ENCODE measurements at regions not wholly inside any gene's neighbourhood (a gene's known extent, or its start where the extent isn't known, plus 50 kb on each side); places are given as distances from the start of the nearest gene placed in this dataset.

GRCh38 chr11:100612766-100613165 is 74.3 kb upstream of the ARHGAP42 start:
- Histone ChIP-seq H3K4me1 (ENCODE audit: control insufficient read depth in 1 of 2, insufficient read depth in 2 of 2, low read length in 2 of 2) (no peaks in the 10 kb centered on the region), H3K4me2 (ENCODE audit: low read length) (no peak overlapping the region), H3K9me3 (ENCODE audit: control insufficient read depth in 1 of 2, insufficient read depth in 1 of 2, low read depth in 1 of 2, low read length in 2 of 2) (no peaks in the 10 kb centered on the region), H3K27ac (ENCODE audit: low read depth, low read length) (no peak overlapping the region), H4K20me1 (ENCODE audit: insufficient read depth) (no peaks in the 10 kb centered on the region), H3K9me2 (ENCODE audit: insufficient read depth) (no peaks in the 10 kb centered on the region), H3K27me3 (ENCODE audit: insufficient read depth, low read length) (no peaks in the 10 kb centered on the region), H3K9ac (ENCODE audit: low read length) (no peak overlapping the region), H2AFZ (ENCODE audit: low read depth, low read length, poor library complexity, severe bottlenecking) (no peak overlapping the region), H3K79me2 (ENCODE audit: insufficient read depth, low read length) (no peaks in the 10 kb centered on the region), H3K36me3 (ENCODE audit: control insufficient read depth in 1 of 2, insufficient read depth in 2 of 2, low read length in 2 of 2) (no peaks in the 10 kb centered on the region), H3K4me3 (replicated peaks in 1 of 2; ENCODE audit: low read depth in 1 of 2, low read length in 2 of 2) (no peak overlapping the region)
- ATAC-seq (no peak), DNase-seq (ENCODE audit: low read depth, low spot score) (no peak)
- POLR2A ChIA-PET: no interaction called here
- no peak for TF ChIP-seq EGR1 (IDR thresholded peaks at IDR 0.05; ENCODE audit: low read depth)
- no peak for TF ChIP-seq RAD21 (IDR thresholded peaks at IDR 0.05; ENCODE audit: low read depth)
- TF ChIP-seq, protein P1, sequence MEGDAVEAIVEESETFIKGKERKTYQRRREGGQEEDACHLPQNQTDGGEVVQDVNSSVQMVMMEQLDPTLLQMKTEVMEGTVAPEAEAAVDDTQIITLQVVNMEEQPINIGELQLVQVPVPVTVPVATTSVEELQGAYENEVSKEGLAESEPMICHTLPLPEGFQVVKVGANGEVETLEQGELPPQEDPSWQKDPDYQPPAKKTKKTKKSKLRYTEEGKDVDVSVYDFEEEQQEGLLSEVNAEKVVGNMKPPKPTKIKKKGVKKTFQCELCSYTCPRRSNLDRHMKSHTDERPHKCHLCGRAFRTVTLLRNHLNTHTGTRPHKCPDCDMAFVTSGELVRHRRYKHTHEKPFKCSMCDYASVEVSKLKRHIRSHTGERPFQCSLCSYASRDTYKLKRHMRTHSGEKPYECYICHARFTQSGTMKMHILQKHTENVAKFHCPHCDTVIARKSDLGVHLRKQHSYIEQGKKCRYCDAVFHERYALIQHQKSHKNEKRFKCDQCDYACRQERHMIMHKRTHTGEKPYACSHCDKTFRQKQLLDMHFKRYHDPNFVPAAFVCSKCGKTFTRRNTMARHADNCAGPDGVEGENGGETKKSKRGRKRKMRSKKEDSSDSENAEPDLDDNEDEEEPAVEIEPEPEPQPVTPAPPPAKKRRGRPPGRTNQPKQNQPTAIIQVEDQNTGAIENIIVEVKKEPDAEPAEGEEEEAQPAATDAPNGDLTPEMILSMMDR (IDR thresholded peaks at IDR 0.05 in 2 of 3, conservative IDR thresholded peaks at IDR 0.05 in 1 of 3; ENCODE audit: borderline replicate concordance in 1 of 3, insufficient read depth in 1 of 3, low read depth in 2 of 3, low read length in 2 of 3): no peak
- TF ChIP-seq FOSL1 (IDR thresholded peaks at IDR 0.05; ENCODE audit: low read depth): no peak
- no peak for TF ChIP-seq YY1 (IDR thresholded peaks at IDR 0.05; ENCODE audit: extremely low read depth, insufficient replicate concordance, low read depth, low read length)
- no peak for TF ChIP-seq CBX3 (IDR thresholded peaks at IDR 0.05; ENCODE audit: low read depth)
- TF ChIP-seq EZH2 (IDR thresholded peaks at IDR 0.05): no peak
- no peak for TF ChIP-seq ZFX (IDR thresholded peaks at IDR 0.05)
- intact Hi-C loops (cut with micrococcal nuclease): no loop called here
- BruUV-seq (replicated peaks): no TSS peak
- RAD21 ChIA-PET (ENCODE audit: low non-redundant PET in 1 of 2, low total read pairs in 2 of 2, uncharacterized antibody in 2 of 2, unreplicated experiment in 2 of 2): no interaction called here
- CTCF ChIA-PET: no interaction called here

DNA sequence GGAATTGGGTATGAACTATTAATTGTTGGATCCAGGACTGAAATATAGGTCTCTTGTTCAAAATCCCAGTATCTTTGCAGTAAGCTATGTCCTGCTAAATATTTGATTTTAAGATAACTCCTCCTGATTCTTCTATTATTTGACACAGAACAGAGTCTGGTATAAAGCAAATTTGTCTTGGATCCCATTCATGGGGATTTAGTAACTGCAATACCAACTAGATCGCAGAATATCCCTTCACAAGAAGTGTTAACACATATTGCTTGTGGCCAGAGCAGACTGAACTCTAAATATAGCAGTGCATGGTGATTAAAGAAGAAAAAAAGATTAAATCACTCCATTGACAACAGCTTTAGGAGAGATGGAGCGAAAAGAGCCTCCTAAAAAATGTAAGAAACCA is 68.2 kb upstream of the ARHGAP42 start:
- BruUV-seq (replicated peaks): no TSS peak
- CTCF ChIA-PET: interaction anchor here (1.2 kb wide), 1 partner anchor 42 kb away, joined by 3 read pairs; no protein-coding TSS in a partner anchor
- intact Hi-C loops (cut with micrococcal nuclease): no loop called here
- H3K27me3 ChIP-seq (ENCODE audit: insufficient read depth, low read length): no peaks in the 10 kb centered on the region
- H3K79me2 ChIP-seq (ENCODE audit: insufficient read depth, low read length): no peaks in the 10 kb centered on the region
- H3K4me2 ChIP-seq (ENCODE audit: low read length): no peak overlapping the region
- no peak for ATAC-seq
- POLR2A ChIA-PET: no interaction called here
- no peaks in the 10 kb centered on the region for H3K36me3 ChIP-seq (ENCODE audit: control insufficient read depth in 1 of 2, insufficient read depth in 2 of 2, low read length in 2 of 2)
- H3K9me2 ChIP-seq (ENCODE audit: insufficient read depth): no peaks in the 10 kb centered on the region
- H2AFZ ChIP-seq (ENCODE audit: low read depth, low read length, poor library complexity, severe bottlenecking): no peak overlapping the region
- no peak overlapping the region for H3K9ac ChIP-seq (ENCODE audit: low read length)
- H3K27ac ChIP-seq (ENCODE audit: low read depth, low read length): no peak overlapping the region
- H3K4me3 ChIP-seq (replicated peaks in 1 of 2; ENCODE audit: low read depth in 1 of 2, low read length in 2 of 2): no peak overlapping the region
- no peaks in the 10 kb centered on the region for H4K20me1 ChIP-seq (ENCODE audit: insufficient read depth)
- RAD21 ChIA-PET (ENCODE audit: low non-redundant PET in 1 of 2, low total read pairs in 2 of 2, uncharacterized antibody in 2 of 2, unreplicated experiment in 2 of 2): no interaction called here
- H3K9me3 ChIP-seq (ENCODE audit: control insufficient read depth in 1 of 2, insufficient read depth in 1 of 2, low read depth in 1 of 2, low read length in 2 of 2): peaks cover 5 to 9% of the 10 kb centered on the region in 2 experiments; a peak in 2 of 4 replicates
- H3K4me1 ChIP-seq (ENCODE audit: control insufficient read depth in 1 of 2, insufficient read depth in 2 of 2, low read length in 2 of 2): no peaks in the 10 kb centered on the region
- no peak for DNase-seq (ENCODE audit: low read depth, low spot score)
- no peak for TF ChIP-seq YY1 (IDR thresholded peaks at IDR 0.05; ENCODE audit: extremely low read depth, insufficient replicate concordance, low read depth, low read length)
- no peak for TF ChIP-seq EGR1 (IDR thresholded peaks at IDR 0.05; ENCODE audit: low read depth)
- no peak for TF ChIP-seq SIN3A (IDR thresholded peaks at IDR 0.05; ENCODE audit: low read depth)
- TF ChIP-seq POLR2AphosphoS5 (IDR thresholded peaks at IDR 0.05; ENCODE audit: low read depth, low read length): no peak
- TF ChIP-seq, protein P2, sequence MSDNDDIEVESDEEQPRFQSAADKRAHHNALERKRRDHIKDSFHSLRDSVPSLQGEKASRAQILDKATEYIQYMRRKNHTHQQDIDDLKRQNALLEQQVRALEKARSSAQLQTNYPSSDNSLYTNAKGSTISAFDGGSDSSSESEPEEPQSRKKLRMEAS (IDR thresholded peaks at IDR 0.05): no peak
- TF ChIP-seq SRF (IDR thresholded peaks at IDR 0.05; ENCODE audit: low read depth): no peak
- no peak for TF ChIP-seq ZNF274 (IDR thresholded peaks at IDR 0.05; ENCODE audit: low read depth, low read length)
- TF ChIP-seq TCF7L2 (IDR thresholded peaks at IDR 0.05; ENCODE audit: borderline replicate concordance, extremely low read depth, insufficient read depth, insufficient read length): no peak
- TF ChIP-seq, protein P3, sequence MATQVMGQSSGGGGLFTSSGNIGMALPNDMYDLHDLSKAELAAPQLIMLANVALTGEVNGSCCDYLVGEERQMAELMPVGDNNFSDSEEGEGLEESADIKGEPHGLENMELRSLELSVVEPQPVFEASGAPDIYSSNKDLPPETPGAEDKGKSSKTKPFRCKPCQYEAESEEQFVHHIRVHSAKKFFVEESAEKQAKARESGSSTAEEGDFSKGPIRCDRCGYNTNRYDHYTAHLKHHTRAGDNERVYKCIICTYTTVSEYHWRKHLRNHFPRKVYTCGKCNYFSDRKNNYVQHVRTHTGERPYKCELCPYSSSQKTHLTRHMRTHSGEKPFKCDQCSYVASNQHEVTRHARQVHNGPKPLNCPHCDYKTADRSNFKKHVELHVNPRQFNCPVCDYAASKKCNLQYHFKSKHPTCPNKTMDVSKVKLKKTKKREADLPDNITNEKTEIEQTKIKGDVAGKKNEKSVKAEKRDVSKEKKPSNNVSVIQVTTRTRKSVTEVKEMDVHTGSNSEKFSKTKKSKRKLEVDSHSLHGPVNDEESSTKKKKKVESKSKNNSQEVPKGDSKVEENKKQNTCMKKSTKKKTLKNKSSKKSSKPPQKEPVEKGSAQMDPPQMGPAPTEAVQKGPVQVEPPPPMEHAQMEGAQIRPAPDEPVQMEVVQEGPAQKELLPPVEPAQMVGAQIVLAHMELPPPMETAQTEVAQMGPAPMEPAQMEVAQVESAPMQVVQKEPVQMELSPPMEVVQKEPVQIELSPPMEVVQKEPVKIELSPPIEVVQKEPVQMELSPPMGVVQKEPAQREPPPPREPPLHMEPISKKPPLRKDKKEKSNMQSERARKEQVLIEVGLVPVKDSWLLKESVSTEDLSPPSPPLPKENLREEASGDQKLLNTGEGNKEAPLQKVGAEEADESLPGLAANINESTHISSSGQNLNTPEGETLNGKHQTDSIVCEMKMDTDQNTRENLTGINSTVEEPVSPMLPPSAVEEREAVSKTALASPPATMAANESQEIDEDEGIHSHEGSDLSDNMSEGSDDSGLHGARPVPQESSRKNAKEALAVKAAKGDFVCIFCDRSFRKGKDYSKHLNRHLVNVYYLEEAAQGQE (IDR thresholded peaks at IDR 0.05; ENCODE audit: low read depth): no peak
